GM12875 (cell line): ENCODE measurements at regions not wholly inside any gene's neighbourhood (a gene's known extent, or its start where the extent isn't known, plus 50 kb on each side); places are given as distances from the start of the nearest gene placed in this dataset.

Experiments
- H3K4me3 ChIP-seq: one replicate; pipeline ENCODE4 v1.5.1; 2011; ENCODE audit warnings: low read depth, low read length, control low read depth
- CTCF ChIP-seq: IDR thresholded peaks from 2 replicates; pipeline ENCODE4 v1.5.1; 2011; ENCODE audit warnings: low read depth, mild to moderate bottlenecking, control low read depth, inconsistent platforms, low read length, moderate library complexity, borderline replicate concordance; ENCODE audit not compliant: insufficient read depth

GRCh38 chr4:133618963-133619362, 469.9 kb downstream of the PCDH10 start:
- no peak overlapping the region for H3K4me3 ChIP-seq
- TF ChIP-seq CTCF = no peak

- TF ChIP-seq CTCF = no peak
These were observed 450.9 kb downstream of the PCDH10 start for GRCh38 chr4:133600008-133600407.

GRCh38 chr4:133598779-133599178, 449.7 kb downstream of the PCDH10 start:
- no peak overlapping the region for H3K4me3 ChIP-seq
- no peak for TF ChIP-seq CTCF

More at GRCh38 chr4:133600008-133600407, 450.9 kb downstream of the PCDH10 start:
- no peak overlapping the region for H3K4me3 ChIP-seq

- TF ChIP-seq CTCF = no peak
- H3K4me3 ChIP-seq = no peak overlapping the region
These were observed 448.2 kb downstream of the PCDH10 start for GRCh38 chr4:133597251-133597650.

GRCh38 chr4:133596459-133596858, 447.4 kb downstream of the PCDH10 start:
- TF ChIP-seq CTCF = no peak
- no peak overlapping the region for H3K4me3 ChIP-seq

GRCh38 chr4:133594390-133595207, 445.5 kb downstream of the PCDH10 start:
- no peak for TF ChIP-seq CTCF
- H3K4me3 ChIP-seq = no peak overlapping the region

GRCh38 chr4:133593764-133594163, 444.7 kb downstream of the PCDH10 start:
- no peak overlapping the region for H3K4me3 ChIP-seq
- TF ChIP-seq CTCF = no peak
